ENCODE measurements at regions not wholly inside any gene's neighbourhood (a gene's known extent, or its start where the extent isn't known, plus 50 kb on each side); places are given as distances from the start of the nearest gene placed in this dataset.
A peak's percentile ranks its signal among the peaks of the same experiment; 100 is the strongest.
"Not testable (repeated sequence)": the region's sequence is repeated elsewhere in the genome, so short reads cannot be mapped to it uniquely, and the experiment has no call there.

DNA sequence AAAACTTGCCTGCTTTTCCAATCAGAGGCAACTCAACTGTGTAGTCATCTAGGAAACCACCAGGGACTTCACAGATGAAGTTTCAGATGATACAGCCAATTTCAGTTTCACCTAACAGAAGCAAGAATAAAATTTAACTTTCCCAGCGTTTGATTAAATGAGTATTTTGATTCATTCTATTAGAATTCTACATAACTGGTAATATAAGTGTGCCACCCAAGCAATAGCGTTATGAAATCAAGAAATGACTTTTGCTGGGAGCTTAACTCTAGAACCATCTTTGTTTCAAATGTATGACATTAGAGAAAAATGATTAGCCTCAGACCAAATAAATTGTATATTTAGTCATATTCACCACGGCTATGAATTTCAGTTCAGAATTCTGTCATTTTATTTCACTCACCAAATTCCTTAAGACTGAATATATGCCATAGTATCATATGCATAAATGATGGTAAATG, 239.3 kb downstream of the NRIP1 start:
- ATAC-seq, result peak; percentile 83 to 84
- peaks cover 8% of the 10 kb centered on the region for H3K4me1 Mint-ChIP-seq (ENCODE audit: low read depth)
- H3K27me3 Mint-ChIP-seq (ENCODE audit: low read depth), result no peaks in the 10 kb centered on the region
- no peak for DNase-seq
- H3K9me3 Mint-ChIP-seq, result no peaks in the 10 kb centered on the region
- no peak overlapping the region for H3K4me3 Mint-ChIP-seq
- H3K36me3 Mint-ChIP-seq (ENCODE audit: insufficient read depth), result no peaks in the 10 kb centered on the region

DNA sequence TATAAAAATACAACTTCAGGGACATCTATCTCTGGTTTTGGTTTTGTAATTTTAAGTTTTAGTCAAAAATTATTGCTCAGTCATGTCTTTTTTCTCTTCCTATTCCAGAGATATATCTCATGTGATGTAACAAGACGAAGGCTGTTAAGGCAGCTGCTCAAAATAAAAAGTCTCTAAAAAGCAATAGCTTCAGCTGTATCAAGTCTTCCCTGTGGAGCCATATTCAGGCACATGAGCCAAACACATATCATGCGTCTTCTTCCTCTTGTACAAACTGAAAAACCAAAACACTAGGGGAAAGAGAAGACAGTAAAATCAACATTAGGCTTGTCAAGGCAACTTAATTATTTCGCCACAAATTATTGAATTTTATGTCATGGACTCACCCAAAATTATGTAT, 240.7 kb downstream of the NRIP1 start:
- Mint-ChIP-seq H3K27me3 (ENCODE audit: low read depth) (no peaks in the 10 kb centered on the region), H3K9me3 (no peaks in the 10 kb centered on the region), H3K36me3 (ENCODE audit: insufficient read depth) (no peaks in the 10 kb centered on the region), H3K4me1 (ENCODE audit: low read depth) (peaks cover 8% of the 10 kb centered on the region), H3K4me3 (no peak overlapping the region)
- DNase-seq, result no peak
- ATAC-seq, result no peak

DNA sequence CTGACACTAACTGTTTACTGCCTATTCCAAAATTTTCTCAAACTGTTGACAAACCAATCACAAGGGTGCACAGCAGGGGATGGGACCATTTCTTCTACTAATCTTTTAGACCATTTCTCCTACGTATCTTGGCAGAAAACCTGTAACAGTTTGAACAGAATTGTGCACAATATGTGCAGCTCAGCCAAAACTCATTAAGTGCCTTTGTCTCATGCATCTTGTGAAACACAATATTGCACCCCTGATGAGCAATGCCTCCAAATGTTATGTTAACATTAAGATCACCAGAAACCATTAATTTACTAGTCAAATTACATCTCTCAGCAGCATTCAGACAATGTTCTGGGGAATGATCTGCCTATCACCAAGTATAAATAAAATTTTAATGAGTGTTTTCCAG, 247.5 kb downstream of the NRIP1 start:
- Mint-ChIP-seq H3K9me3 (peaks cover 5% of the 10 kb centered on the region), H3K27me3 (ENCODE audit: low read depth) (no peaks in the 10 kb centered on the region), H3K4me1 (ENCODE audit: low read depth) (no peaks in the 10 kb centered on the region), H3K36me3 (ENCODE audit: insufficient read depth) (no peaks in the 10 kb centered on the region), H3K4me3 (no peak overlapping the region)
- no peak for ATAC-seq
- no peak for DNase-seq

DNA sequence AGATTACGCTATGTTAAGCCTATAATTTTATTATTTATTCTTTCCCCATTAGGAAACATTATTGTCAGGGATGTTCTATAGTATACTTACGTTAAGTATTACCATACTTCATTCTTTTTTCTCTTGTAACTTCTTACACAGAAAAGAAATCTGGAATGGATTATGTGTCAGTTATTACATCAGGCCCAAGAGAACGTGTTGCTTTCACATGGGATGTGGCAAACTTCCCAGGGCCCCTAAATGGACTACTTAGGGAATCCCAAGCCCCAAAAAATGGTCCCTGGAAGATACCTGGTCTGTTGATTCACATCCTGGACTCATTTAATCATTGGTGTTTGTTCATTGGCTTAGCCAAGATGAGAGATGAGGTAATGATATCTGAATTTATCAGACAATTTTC, 249.8 kb downstream of the NRIP1 start:
- ATAC-seq, result no peak
- Mint-ChIP-seq H3K36me3 (ENCODE audit: insufficient read depth) (no peaks in the 10 kb centered on the region), H3K4me3 (no peak overlapping the region), H3K4me1 (ENCODE audit: low read depth) (no peaks in the 10 kb centered on the region), H3K9me3 (peaks cover 15% of the 10 kb centered on the region), H3K27me3 (ENCODE audit: low read depth) (no peaks in the 10 kb centered on the region)
- DNase-seq, result no peak

DNA sequence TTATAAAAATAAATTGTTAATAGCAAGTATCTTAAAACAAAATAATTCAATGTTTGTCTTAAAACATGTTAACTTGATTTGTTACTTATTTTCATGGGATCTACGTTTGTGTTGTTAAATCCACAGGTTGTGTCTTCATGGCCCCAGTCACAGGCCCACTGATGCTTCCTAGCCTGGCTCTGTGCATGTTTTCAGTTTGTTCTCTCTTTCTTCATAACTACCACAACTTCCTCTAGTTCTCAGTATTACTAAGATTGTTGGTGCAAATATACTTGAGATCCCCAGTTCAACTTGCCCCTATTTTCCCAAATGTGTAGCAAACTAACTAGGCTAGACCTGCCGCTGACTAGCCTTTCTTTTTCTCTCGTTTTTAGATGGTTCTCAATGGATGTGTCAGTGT, 250.5 kb downstream of the NRIP1 start:
- ATAC-seq (no peak), DNase-seq (no peak)
- Mint-ChIP-seq H3K4me1 (ENCODE audit: low read depth) (no peaks in the 10 kb centered on the region), H3K27me3 (ENCODE audit: low read depth) (no peaks in the 10 kb centered on the region), H3K4me3 (no peak overlapping the region), H3K9me3 (peaks cover 15% of the 10 kb centered on the region), H3K36me3 (ENCODE audit: insufficient read depth) (no peaks in the 10 kb centered on the region)

DNA sequence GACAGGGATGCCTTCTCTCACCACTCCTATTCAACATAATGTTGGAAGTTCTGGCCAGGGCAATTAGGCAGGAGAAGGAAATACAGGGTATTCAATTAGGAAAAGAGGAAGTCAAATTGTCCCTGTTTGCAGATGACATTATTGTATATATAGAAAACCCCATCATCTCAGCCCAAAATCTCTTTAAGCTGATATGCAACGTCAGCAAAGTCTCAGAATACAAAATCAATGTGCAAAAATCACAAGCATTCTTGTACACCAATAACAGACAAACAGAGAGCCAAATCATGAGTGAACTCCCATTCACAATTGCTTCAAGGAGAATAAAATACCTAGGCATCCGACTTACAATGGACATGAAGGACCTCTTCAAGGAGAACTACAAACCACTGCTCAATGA, 258.1 kb upstream of the SAMSN1 start:
- not testable (repeated sequence) for H3K4me3 Mint-ChIP-seq; H3K4me1 Mint-ChIP-seq (ENCODE audit: low read depth); H3K36me3 Mint-ChIP-seq (ENCODE audit: insufficient read depth); ATAC-seq; DNase-seq
- Mint-ChIP-seq H3K9me3 (peaks cover 21% of the 10 kb centered on the region), H3K27me3 (ENCODE audit: low read depth) (peaks cover 15% of the 10 kb centered on the region)

DNA sequence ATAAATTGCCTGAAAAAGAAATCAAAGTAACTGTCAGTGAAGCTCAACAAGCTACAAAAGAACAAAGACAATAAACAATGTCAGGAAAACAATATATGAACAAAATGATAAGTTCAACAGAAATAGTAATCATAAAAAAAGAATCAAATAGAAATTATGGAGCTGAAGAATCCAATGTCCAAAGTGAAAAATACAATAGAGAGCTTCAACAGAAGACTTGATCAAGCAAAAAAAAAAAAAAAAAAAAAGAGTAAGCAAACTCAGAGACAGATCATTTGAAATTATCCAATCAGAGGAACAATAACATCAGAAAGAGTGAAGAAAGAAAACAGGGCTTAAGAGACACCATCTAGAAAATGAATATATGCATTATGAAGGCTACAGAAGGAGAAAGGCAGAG, 251.4 kb upstream of the SAMSN1 start:
- DNase-seq (no peak), ATAC-seq (no peak)
- H3K27me3 Mint-ChIP-seq (ENCODE audit: low read depth), result peaks cover 14% of the 10 kb centered on the region
- peaks cover 3% of the 10 kb centered on the region for H3K36me3 Mint-ChIP-seq (ENCODE audit: insufficient read depth)
- H3K4me3 Mint-ChIP-seq, result no peak overlapping the region
- H3K4me1 Mint-ChIP-seq (ENCODE audit: low read depth), result no peaks in the 10 kb centered on the region
- H3K9me3 Mint-ChIP-seq, result peaks cover 39% of the 10 kb centered on the region

DNA sequence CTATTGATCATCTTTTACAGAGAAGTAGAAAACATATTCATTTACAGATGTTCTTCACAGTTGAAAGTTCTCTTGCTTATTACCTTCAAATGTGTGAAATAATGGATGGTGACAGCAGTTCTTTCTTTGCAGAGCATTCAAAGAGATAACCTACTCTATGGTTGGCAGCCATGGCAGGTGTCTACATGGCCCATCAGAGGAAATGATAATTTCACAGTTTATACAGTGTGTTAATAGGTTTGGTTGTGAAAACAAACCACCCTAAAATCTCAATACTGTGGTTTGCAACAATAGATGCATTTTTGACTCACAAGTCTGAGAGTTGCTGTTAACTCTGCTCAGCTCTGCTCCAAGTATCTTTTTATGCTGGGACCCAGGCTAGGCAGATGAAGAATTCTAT, 241.2 kb upstream of the SAMSN1 start:
- H3K4me3 Mint-ChIP-seq, result no peak overlapping the region
- H3K4me1 Mint-ChIP-seq (ENCODE audit: low read depth), result no peaks in the 10 kb centered on the region
- H3K27me3 Mint-ChIP-seq (ENCODE audit: low read depth), result no peaks in the 10 kb centered on the region
- ATAC-seq, result no peak
- H3K36me3 Mint-ChIP-seq (ENCODE audit: insufficient read depth), result no peaks in the 10 kb centered on the region
- DNase-seq, result no peak
- no peaks in the 10 kb centered on the region for H3K9me3 Mint-ChIP-seq

DNA sequence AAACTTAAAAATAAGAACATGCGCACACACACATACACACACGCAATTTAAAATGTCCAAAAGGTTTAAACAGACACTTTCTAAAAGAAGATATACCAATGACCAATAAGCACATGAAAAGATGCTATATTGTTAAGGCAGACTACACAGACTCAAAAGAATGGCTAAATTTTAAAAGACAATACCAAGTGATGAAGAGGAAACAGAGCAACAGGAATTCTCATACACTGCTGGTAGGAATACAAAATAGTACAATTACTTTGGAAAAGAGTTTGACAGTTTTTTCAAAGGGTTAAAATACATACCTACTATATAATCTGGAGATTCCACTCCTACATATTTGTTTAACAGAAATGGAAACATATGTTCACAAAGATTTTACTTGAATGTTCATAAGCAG, 239.6 kb upstream of the SAMSN1 start:
- H3K27me3 Mint-ChIP-seq (ENCODE audit: low read depth), result peaks cover 2% of the 10 kb centered on the region
- H3K36me3 Mint-ChIP-seq (ENCODE audit: insufficient read depth), result no peaks in the 10 kb centered on the region
- DNase-seq (no peak), ATAC-seq (no peak)
- no peaks in the 10 kb centered on the region for H3K4me1 Mint-ChIP-seq (ENCODE audit: low read depth)
- H3K9me3 Mint-ChIP-seq, result no peaks in the 10 kb centered on the region
- H3K4me3 Mint-ChIP-seq, result no peak overlapping the region

DNA sequence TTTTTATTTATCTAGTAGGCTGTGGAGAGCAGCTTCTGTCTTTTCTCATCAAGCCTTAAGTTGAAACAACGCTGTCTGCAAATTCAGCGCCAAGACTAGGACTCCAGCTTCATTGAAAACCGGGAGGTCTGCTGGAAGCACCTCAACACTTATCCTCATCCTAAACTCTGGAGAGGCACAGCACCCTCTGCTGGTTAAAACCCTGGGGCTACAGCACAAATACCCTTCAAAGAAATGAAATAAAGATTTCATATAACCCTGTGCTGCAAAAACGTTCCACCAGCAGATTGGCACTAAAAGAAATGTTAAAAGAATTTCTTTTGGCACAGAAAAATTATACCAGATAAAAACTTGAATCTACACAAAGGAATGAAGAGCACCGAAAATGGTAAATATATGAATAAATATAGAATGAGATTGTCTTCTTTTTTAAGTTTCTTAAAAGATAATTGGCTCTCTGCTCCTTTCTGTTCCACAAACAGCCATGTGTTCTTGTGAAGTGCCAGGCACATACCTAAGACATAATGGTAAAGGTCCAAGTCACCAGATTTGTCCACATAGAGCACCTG, 227.7 kb upstream of the SAMSN1 start:
- peak; percentile 52 for DNase-seq
- no peaks in the 10 kb centered on the region for H3K9me3 Mint-ChIP-seq
- H3K4me3 Mint-ChIP-seq, result no peak overlapping the region
- no peaks in the 10 kb centered on the region for H3K4me1 Mint-ChIP-seq (ENCODE audit: low read depth)
- no peaks in the 10 kb centered on the region for H3K36me3 Mint-ChIP-seq (ENCODE audit: insufficient read depth)
- H3K27me3 Mint-ChIP-seq (ENCODE audit: low read depth), result no peaks in the 10 kb centered on the region
- peak in 1 of 2 donors; percentile 46 for ATAC-seq

DNA sequence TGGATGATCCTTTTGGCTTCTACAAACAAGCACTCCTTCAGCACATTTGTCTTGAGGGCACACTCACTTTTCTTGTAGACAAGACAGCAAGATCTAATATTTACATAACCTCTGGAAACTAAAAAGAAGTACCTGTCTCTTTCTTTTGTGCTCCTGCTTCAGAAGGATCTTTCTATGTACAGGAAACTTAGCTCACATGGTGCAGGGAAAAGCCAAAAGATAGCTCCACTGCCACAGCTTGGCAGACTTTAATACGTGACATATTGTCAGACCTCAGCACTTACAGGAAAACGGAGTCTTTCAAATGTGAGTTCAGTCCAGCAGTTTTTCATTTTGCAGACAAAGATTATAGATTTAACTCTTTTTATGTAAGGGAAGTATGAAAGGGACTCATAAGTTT, 225.5 kb upstream of the SAMSN1 start:
- H3K9me3 Mint-ChIP-seq, result no peaks in the 10 kb centered on the region
- H3K27me3 Mint-ChIP-seq (ENCODE audit: low read depth), result no peaks in the 10 kb centered on the region
- DNase-seq (no peak), ATAC-seq (no peak)
- H3K4me3 Mint-ChIP-seq, result no peak overlapping the region
- H3K36me3 Mint-ChIP-seq (ENCODE audit: insufficient read depth), result no peaks in the 10 kb centered on the region
- no peaks in the 10 kb centered on the region for H3K4me1 Mint-ChIP-seq (ENCODE audit: low read depth)

DNA sequence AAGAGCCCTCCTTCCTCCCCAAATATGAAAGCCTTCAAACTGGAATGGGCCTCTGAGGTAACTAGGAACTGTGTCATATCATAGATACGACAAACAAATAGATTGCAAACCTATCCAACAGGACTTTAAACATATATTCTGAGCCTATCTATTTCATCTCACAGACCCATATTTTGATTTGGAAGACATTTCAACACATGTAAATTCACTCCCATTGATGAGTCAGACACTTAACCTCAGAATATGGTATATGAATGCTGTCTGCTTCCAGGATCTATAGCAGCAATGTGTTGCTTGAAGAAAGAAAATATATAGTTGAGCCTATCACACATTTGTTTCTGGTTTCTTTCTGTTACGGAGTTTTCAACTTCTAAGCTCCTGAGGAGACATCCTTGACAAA, 221.9 kb upstream of the SAMSN1 start:
- Mint-ChIP-seq H3K36me3 (ENCODE audit: insufficient read depth) (no peaks in the 10 kb centered on the region), H3K4me3 (no peak overlapping the region), H3K27me3 (ENCODE audit: low read depth) (no peaks in the 10 kb centered on the region), H3K4me1 (ENCODE audit: low read depth) (no peaks in the 10 kb centered on the region), H3K9me3 (no peaks in the 10 kb centered on the region)
- no peak for ATAC-seq
- no peak for DNase-seq

DNA sequence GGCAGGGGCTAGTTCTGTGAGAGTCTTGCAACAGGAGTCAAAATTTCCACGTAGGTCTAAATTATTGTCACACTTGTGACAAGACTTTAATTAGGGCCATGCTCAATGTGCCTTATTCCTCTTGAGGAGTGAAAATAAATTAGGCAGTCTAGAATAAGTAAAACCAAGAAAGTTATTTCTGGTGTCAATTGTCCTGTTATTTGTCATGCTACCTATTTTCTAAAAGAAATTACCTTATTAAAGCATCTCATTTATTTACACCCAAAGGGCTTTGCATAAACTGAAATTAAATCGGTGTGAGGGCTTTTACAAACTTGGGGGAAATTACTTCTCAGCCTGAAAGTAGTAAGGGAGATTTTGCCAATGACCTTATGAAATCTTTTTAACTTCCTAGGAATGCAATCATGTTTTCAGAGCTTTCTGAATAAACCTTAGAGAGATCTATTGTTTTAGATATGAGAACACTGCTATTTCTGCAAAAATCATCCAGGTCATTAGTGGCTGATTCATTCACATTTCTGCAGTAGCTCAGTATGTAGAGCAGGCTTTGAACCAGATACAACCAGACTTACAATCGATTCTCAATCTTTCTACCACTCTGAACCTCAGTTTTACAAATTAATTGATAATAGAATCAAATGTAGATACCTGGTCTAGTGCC, 221.2 kb upstream of the SAMSN1 start:
- Mint-ChIP-seq H3K36me3 (ENCODE audit: insufficient read depth) (no peaks in the 10 kb centered on the region), H3K4me3 (no peak overlapping the region), H3K9me3 (no peaks in the 10 kb centered on the region), H3K4me1 (ENCODE audit: low read depth) (peaks cover 1% of the 10 kb centered on the region), H3K27me3 (ENCODE audit: low read depth) (no peaks in the 10 kb centered on the region)
- no peak for DNase-seq
- ATAC-seq, result no peak

DNA sequence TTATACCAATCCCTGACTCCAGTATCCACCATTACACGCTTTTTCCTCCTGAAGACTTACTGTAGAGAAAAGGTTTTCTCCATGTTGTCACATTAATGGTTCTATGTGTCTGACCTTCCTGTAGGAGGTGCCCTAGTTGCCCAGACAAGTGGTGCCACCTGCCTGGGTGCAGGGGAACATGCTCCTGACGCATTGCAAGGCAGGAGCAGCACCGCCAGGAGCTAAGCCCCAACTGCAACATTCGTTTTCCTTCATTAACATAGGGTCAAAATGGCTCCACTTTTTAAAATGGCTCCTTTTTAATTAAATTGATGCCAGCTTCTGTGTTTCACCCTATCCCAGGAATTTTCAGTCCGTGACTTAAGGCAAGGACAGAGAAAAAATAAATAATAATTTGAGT, 220.1 kb upstream of the SAMSN1 start:
- Mint-ChIP-seq H3K9me3 (no peaks in the 10 kb centered on the region), H3K4me3 (no peak overlapping the region), H3K4me1 (ENCODE audit: low read depth) (peaks cover 2% of the 10 kb centered on the region), H3K36me3 (ENCODE audit: insufficient read depth) (no peaks in the 10 kb centered on the region), H3K27me3 (ENCODE audit: low read depth) (no peaks in the 10 kb centered on the region)
- DNase-seq, result no peak
- ATAC-seq, result no peak

DNA sequence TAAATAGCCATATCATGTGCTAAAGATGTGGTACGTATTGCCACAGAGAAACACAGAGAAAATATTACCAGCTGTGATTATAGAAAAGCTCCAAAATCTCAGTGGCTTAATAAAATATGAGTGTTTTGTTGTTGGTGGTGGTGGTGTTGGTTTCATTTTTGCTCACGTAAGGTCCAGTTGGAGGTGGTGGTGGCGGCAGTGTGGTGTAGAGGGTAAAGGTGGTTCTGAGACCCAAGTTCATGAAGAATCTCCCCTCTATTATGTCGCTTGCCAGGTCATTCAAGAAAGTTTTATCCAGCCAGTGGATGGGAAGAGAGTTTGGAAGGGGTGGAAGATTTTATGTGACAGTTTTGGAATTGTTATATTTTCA, 217.6 kb upstream of the SAMSN1 start:
- ATAC-seq (no peak), DNase-seq (no peak)
- Mint-ChIP-seq H3K4me1 (ENCODE audit: low read depth) (peaks cover 2% of the 10 kb centered on the region), H3K36me3 (ENCODE audit: insufficient read depth) (no peaks in the 10 kb centered on the region), H3K4me3 (no peak overlapping the region), H3K9me3 (no peaks in the 10 kb centered on the region), H3K27me3 (ENCODE audit: low read depth) (no peaks in the 10 kb centered on the region)

Data from activated T-cell treated with anti-CD3 and anti-CD28 coated beads, Interleukin-2, amount 50 U/mL, for 4 hours (primary cell).